Common myeloid progenitor, CD34-positive (primary cell): ENCODE measurements at regions not wholly inside any gene's neighbourhood (a gene's known extent, or its start where the extent isn't known, plus 50 kb on each side); places are given as distances from the start of the nearest gene placed in this dataset.
"Not testable (repeated sequence)": the region's sequence is repeated elsewhere in the genome, so short reads cannot be mapped to it uniquely, and the experiment has no call there.

Experiments
- CTCF ChIA-PET: fragments of 350-600 bp; sonication (Branson Sonifier 250); formaldehyde crosslinking; loops from one replicate; lab custom pipeline; 2021; ENCODE audit warnings: antibody characterized with exemption; lab: Charles Lee
- POLR2A ChIA-PET: fragments of 350-600 bp; sonication (Branson Sonifier 250); formaldehyde crosslinking; loops from one replicate; lab custom pipeline; 2021; ENCODE audit warnings: antibody characterized with exemption; lab: Charles Lee
- DNase-seq, 3 donors: peaks; one replicate each; pipeline versions ENCODE4 v3.0.0 to v3.0.0-alpha.2; 2013
- H3K27ac ChIP-seq, 2 experiments: 1 replicate in 1 of 2; 2 replicates in 1 of 2; pipeline ENCODE4 v1.7.0; 2013; ENCODE audit warnings: inconsistent platforms in 2 of 2, low read length in 2 of 2, mild to moderate bottlenecking in 2 of 2, low read depth in 1 of 2, moderate library complexity in 1 of 2; ENCODE audit not compliant: severe bottlenecking in 2 of 2, insufficient read depth in 1 of 2, poor library complexity in 1 of 2
- H3K27me3 ChIP-seq, 5 experiments: replicated peaks in 2 of 5; 1 replicate in 3 of 5; 2 replicates in 2 of 5; pipeline versions ENCODE4 v1.6.1 to v1.7.0; 2013; ENCODE audit warnings: low read length in 4 of 5, mild to moderate bottlenecking in 2 of 5, moderate library complexity in 2 of 5, inconsistent platforms in 1 of 5; ENCODE audit not compliant: insufficient read depth in 5 of 5, control insufficient read depth in 4 of 5
- H3K36me3 ChIP-seq, 4 experiments: 1 replicate in 2 of 4; 2 replicates in 2 of 4; pipeline versions ENCODE4 v1.6.1 to v1.7.0; 2013; ENCODE audit warnings: low read length in 3 of 4, control low read depth in 1 of 4, mild to moderate bottlenecking in 1 of 4; ENCODE audit not compliant: control insufficient read depth in 4 of 4, insufficient read depth in 4 of 4
- H3K4me1 ChIP-seq, 4 experiments: 1 replicate in 3 of 4; 2 replicates in 1 of 4; pipeline versions ENCODE4 v1.6.1 to v1.7.1; 2013; ENCODE audit warnings: low read length in 3 of 4, mild to moderate bottlenecking in 3 of 4, control low read depth in 1 of 4, inconsistent platforms in 1 of 4, moderate library complexity in 1 of 4; ENCODE audit not compliant: control insufficient read depth in 4 of 4, insufficient read depth in 4 of 4; ENCODE audit errors: control extremely low read depth in 1 of 4
- H3K4me3 ChIP-seq, 7 experiments: 1 replicate in 4 of 7; 2 replicates in 3 of 7; pipeline versions ENCODE4 v1.5.1 to v1.7.0; 2013; ENCODE audit warnings: mild to moderate bottlenecking in 7 of 7, low read length in 6 of 7, moderate library complexity in 6 of 7, inconsistent platforms in 2 of 7, low read depth in 2 of 7, control low read depth in 1 of 7; ENCODE audit not compliant: insufficient read depth in 4 of 7, control insufficient read depth in 1 of 7; ENCODE audit errors: extremely low read depth in 1 of 7
- H3K9me3 ChIP-seq, 5 experiments: 1 replicate in 4 of 5; 2 replicates in 1 of 5; pipeline versions ENCODE4 v1.6.1 to v1.7.1; 2013; ENCODE audit warnings: low read length in 4 of 5, mild to moderate bottlenecking in 2 of 5, inconsistent platforms in 1 of 5, low read depth in 1 of 5, moderate library complexity in 1 of 5; ENCODE audit not compliant: control insufficient read depth in 4 of 5, insufficient read depth in 2 of 5; ENCODE audit errors: control extremely low read depth in 1 of 5
- WGBS: methylation state at CpG from one replicate; pipeline ENCODE4 v1.1.5; 2013; ENCODE audit not compliant: insufficient coverage; 5-methylcytosine and 5-hydroxymethylcytosine counted together

DNA sequence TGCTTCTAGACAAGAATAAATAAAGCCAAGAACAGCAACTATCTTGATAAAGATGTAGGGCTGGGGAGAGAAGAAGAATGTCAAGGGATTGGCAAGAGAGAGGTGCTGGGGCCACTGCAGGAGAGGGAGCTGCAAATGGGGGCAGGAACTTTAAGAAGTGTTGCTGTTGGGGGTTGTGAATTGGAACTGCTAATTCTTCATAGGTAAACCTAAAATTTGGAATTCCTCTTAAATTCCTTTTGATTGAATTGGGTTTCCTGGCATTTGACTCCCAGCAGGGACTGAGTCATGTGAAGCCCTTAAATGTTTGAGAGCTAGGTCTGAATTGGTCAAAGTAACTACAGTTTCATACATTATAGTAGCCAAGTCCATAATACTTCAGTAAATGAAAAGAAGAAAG, 305.6 kb upstream of the TMTC4 start:
- ChIA-PET CTCF (interaction anchor here (1.3 kb wide), 1 partner anchor 41 kb away, joined by 3 read pairs; no protein-coding TSS in a partner anchor), POLR2A (no interaction called here)
- Histone ChIP-seq H3K27ac (no peak overlapping the region), H3K27me3 (no peaks in the 10 kb centered on the region), H3K9me3 (no peaks in the 10 kb centered on the region), H3K4me1 (no peaks in the 10 kb centered on the region), H3K4me3 (no peak overlapping the region), H3K36me3 (no peaks in the 10 kb centered on the region)
- no peak for DNase-seq

DNA sequence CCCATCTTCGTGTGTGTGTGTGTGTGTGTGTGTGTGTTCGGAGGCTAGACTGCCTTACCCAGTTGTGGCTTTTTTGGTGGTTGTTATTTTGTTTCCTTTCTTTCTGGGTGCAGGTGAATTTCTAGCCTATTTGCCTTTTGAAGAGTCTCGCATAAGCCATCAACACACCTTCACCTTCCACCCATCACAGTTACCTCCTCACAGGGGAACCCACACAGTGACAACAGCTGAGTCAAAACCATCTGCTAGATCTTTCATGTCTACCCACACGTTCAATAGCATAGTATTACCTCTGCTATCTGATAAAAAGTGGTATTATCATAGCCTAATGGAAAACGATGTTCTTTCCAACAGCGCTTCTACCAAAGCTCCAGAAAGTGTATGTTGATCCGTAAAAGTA, 303.2 kb upstream of the TMTC4 start:
- WGBS: no CpG with 5 or more reads among the region's 7 CpGs
- POLR2A ChIA-PET: no interaction called here
- no peak overlapping the region for H3K4me3 ChIP-seq
- H3K4me1 ChIP-seq: no peaks in the 10 kb centered on the region
- CTCF ChIA-PET: no interaction called here
- H3K36me3 ChIP-seq: no peaks in the 10 kb centered on the region
- no peaks in the 10 kb centered on the region for H3K27me3 ChIP-seq
- H3K9me3 ChIP-seq: no peaks in the 10 kb centered on the region
- DNase-seq: no peak
- no peak overlapping the region for H3K27ac ChIP-seq

DNA sequence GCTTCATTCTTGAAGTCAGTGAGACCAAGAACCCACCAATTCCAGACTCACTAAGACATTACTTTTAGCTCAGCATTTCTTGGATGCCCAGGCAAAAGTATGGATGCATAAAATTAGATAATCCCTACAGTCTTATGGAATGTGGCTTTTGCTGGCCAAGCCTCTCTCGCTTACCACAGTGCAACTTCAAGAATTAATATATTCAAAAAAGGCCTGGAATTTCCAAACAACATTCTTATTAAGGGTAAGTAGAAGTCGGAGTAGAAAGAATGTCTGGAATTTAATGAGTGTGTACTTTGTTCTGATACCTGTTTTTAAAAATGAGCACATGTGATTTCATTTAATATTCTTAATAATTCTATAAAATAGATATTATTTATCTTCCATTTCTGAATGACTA, 302.4 kb upstream of the TMTC4 start:
- Histone ChIP-seq H3K27me3 (no peaks in the 10 kb centered on the region), H3K9me3 (peaks cover 0 to 3% (median 0%) of the 10 kb centered on the region in 5 experiments), H3K36me3 (no peaks in the 10 kb centered on the region), H3K4me1 (no peaks in the 10 kb centered on the region), H3K4me3 (no peak overlapping the region), H3K27ac (no peak overlapping the region)
- no peak for DNase-seq
- ChIA-PET CTCF (no interaction called here), POLR2A (no interaction called here)
- no CpG with 5 or more reads among the region's 2 CpGs for WGBS

DNA sequence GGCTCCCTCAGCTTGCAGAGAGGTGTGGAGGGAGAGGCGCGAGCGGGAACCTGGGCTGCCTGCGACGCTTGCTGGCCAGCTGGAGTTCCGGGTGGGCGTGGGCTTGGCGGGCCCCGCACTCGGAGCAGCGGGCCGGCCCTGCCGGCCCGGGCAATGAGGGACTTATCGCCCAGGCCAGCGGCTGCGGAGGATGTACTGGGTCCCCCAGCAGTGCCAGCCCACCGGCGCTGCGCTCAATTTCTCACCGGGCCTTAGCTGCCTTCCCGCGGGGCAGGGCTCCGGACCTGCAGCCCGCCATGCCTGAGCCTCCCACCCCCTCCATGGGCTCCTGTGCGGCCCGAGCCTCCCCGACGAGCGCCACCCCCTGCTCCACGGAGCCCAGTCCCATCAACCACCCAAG, 301.1 kb upstream of the TMTC4 start:
- 52% methylated on average over 17 of the region's 31 CpGs for WGBS
- H3K27ac ChIP-seq, H3K4me1 ChIP-seq, H3K27me3 ChIP-seq, H3K36me3 ChIP-seq, H3K4me3 ChIP-seq, H3K9me3 ChIP-seq, POLR2A ChIA-PET, DNase-seq: not testable (repeated sequence)
- CTCF ChIA-PET: interaction anchor here (0.8 kb wide), 1 partner anchor 52 kb away, joined by 4 read pairs; no protein-coding TSS in a partner anchor

DNA sequence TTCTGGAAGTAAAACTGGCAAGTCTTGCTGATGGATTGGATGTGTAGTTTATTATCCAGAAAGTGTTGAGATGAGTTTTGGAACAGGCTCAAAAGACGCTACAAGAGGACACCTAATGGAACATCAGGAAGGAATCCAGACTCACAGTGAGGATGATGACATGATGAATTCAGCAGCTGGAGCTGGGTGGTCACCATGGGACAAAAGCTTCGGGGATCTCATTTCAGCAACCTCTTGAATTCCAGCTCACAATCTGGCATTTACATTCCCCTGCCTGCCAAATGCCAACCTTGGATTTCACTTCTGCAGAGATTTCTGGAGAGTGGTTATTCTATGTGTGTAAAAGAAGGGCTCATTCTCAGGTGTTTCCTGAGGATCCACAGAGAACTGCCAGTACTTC, 288.0 kb upstream of the TMTC4 start:
- WGBS: 100% methylated on average over 2 of the region's 2 CpGs
- ChIA-PET POLR2A (no interaction called here), CTCF (no interaction called here)

DNA sequence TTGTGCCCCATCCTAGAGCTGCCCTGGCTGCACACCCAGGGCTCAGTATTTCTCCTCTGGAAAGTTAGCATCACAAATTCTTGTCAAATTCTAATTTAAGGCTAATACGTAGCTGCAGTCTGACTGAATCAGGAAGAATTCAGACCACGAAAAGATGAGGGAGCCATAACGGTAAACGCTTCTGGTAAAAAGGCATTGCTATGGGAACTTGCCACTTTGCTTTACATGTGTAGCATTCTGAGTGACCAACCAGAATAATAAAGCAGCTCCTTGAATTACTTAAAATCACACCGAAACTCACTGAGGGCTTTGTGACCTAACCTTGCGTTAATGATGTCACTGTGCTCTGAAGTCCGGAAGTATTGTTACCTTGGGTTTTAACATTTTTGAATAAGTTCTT, 286.6 kb upstream of the TMTC4 start:
- no peaks in the 10 kb centered on the region for H3K9me3 ChIP-seq
- no peak overlapping the region for H3K4me3 ChIP-seq
- ChIA-PET CTCF (no interaction called here), POLR2A (no interaction called here)
- no peak overlapping the region for H3K27ac ChIP-seq
- DNase-seq: no peak
- 77% methylated on average over 7 of the region's 7 CpGs for WGBS
- H3K36me3 ChIP-seq: no peaks in the 10 kb centered on the region
- H3K27me3 ChIP-seq: peaks cover 0 to 1% (median 0%) of the 10 kb centered on the region in 5 experiments
- no peaks in the 10 kb centered on the region for H3K4me1 ChIP-seq

More for the DNA sequence above, 288.0 kb upstream of the TMTC4 start:
- DNase-seq: no peak
- Histone ChIP-seq H3K27ac (no peak overlapping the region), H3K4me1 (no peaks in the 10 kb centered on the region), H3K36me3 (no peaks in the 10 kb centered on the region), H3K27me3 (peaks cover 0 to 1% (median 0%) of the 10 kb centered on the region in 5 experiments), H3K4me3 (no peak overlapping the region), H3K9me3 (no peaks in the 10 kb centered on the region)

DNA sequence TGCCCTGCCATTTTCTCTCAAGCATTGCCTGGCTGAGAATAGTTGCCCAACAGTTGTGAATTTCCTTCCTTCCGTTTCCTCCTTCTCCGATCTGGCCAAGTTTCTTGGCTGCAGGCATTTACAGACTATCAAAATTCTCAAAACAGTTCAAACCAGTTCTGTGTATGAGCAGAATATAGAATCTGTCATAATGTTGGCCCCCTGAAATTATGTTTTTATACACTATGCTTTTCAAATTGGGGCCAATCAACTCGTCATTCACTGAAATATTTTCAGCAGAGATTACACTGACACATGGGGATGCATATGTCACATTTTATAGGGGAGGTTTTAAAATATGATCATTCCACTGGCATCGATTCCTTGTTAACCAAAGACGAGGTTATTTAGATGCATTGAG, 284.2 kb upstream of the TMTC4 start:
- Histone ChIP-seq H3K9me3 (no peaks in the 10 kb centered on the region), H3K27ac (no peak overlapping the region), H3K4me1 (no peaks in the 10 kb centered on the region), H3K36me3 (no peaks in the 10 kb centered on the region), H3K4me3 (no peak overlapping the region), H3K27me3 (peaks cover 0 to 1% (median 0%) of the 10 kb centered on the region in 5 experiments)
- WGBS: no CpG with 5 or more reads among the region's 5 CpGs
- DNase-seq: no peak
- ChIA-PET CTCF (no interaction called here), POLR2A (no interaction called here)
